CD1c-positive myeloid dendritic cell (primary cell): ENCODE measurements at regions not wholly inside any gene's neighbourhood (a gene's known extent, or its start where the extent isn't known, plus 50 kb on each side); places are given as distances from the start of the nearest gene placed in this dataset.

Experiments
- DNase-seq: peaks from one replicate; pipeline ENCODE4 v3.0.0-alpha.2; 2016; ENCODE audit errors: extremely low spot score

GRCh38 chr9:88658311-88658822 lies 123.4 kb downstream of the NXNL2 start:
- DNase-seq: no peak

GRCh38 chr9:88659126-88659525 lies 124.1 kb downstream of the NXNL2 start:
- no peak for DNase-seq

- no peak for DNase-seq
These were observed 125.6 kb downstream of the NXNL2 start for GRCh38 chr9:88660611-88661010.

- DNase-seq: no peak
These were observed 126.8 kb downstream of the NXNL2 start for GRCh38 chr9:88661759-88662158.

- DNase-seq: no peak
These were observed 128.9 kb downstream of the NXNL2 start for GRCh38 chr9:88663771-88664419.

- DNase-seq: no peak
These were observed 129.8 kb downstream of the NXNL2 start for GRCh38 chr9:88664773-88665172.

- no peak for DNase-seq
These were observed 138.1 kb downstream of the NXNL2 start for GRCh38 chr9:88672874-88673689.

GRCh38 chr9:88673886-88674285 lies 138.9 kb downstream of the NXNL2 start:
- DNase-seq: no peak

GRCh38 chr9:88676644-88677043 lies 141.7 kb downstream of the NXNL2 start:
- DNase-seq: no peak

- DNase-seq: no peak
These were observed 143.0 kb downstream of the NXNL2 start for GRCh38 chr9:88678008-88678407.

GRCh38 chr9:88678431-88678830 lies 143.5 kb downstream of the NXNL2 start:
- DNase-seq: no peak

GRCh38 chr9:88680041-88680440 lies 145.1 kb downstream of the NXNL2 start:
- peak; percentile 3 for DNase-seq

GRCh38 chr9:88680505-88681160 lies 145.7 kb downstream of the NXNL2 start:
- no peak for DNase-seq

GRCh38 chr9:88681434-88681833 lies 146.5 kb downstream of the NXNL2 start:
- DNase-seq: no peak

- DNase-seq: no peak
These were observed 147.5 kb downstream of the NXNL2 start for GRCh38 chr9:88682431-88682831.

GRCh38 chr9:88684046-88684445 lies 149.1 kb downstream of the NXNL2 start:
- no peak for DNase-seq

GRCh38 chr9:88684845-88685244 lies 149.9 kb downstream of the NXNL2 start:
- DNase-seq: no peak

GRCh38 chr9:88685966-88686365 lies 151.0 kb downstream of the NXNL2 start:
- no peak for DNase-seq

- DNase-seq: no peak
These were observed 154.7 kb downstream of the NXNL2 start for GRCh38 chr9:88689509-88690298.

- DNase-seq: no peak
These were observed 155.7 kb downstream of the NXNL2 start for GRCh38 chr9:88690628-88691027.

GRCh38 chr9:88691091-88691490 lies 156.1 kb downstream of the NXNL2 start:
- DNase-seq: no peak

GRCh38 chr9:88691811-88692210 lies 156.8 kb downstream of the NXNL2 start:
- DNase-seq: no peak
